Activated CD8-positive, alpha-beta T cell treated with anti-CD3 and anti-CD28 coated beads for 36 hours (primary cell): ENCODE measurements at regions not wholly inside any gene's neighbourhood (a gene's known extent, or its start where the extent isn't known, plus 50 kb on each side); places are given as distances from the start of the nearest gene placed in this dataset.

Experiments used
- ATAC-seq: fragments of 200-7000 bp; cut with Tn5 transposase; one replicate; pipeline ENCODE4 v1.10.0; 2021; ENCODE audit warnings: mild to moderate bottlenecking, moderate library complexity
- CTCF ChIA-PET: fragments of 350-600 bp; sonication (Branson Sonifier 250); formaldehyde crosslinking; loops from one replicate; lab custom pipeline; 2021; ENCODE audit warnings: antibody characterized with exemption; lab: Charles Lee
- POLR2A ChIA-PET: fragments of 350-600 bp; sonication (Branson Sonifier 250); formaldehyde crosslinking; loops from one replicate; lab custom pipeline; 2021; ENCODE audit warnings: antibody characterized with exemption; lab: Charles Lee
- DNase-seq: peaks from one replicate; pipeline ENCODE4 v3.0.0-alpha.2; 2020
- H3K27ac Mint-ChIP-seq: one replicate; pipeline ENCODE4 v1.8.0; 2021; ENCODE audit warnings: mild to moderate bottlenecking, mixed read lengths
- H3K27me3 Mint-ChIP-seq: one replicate; pipeline ENCODE4 v1.8.0; 2021; ENCODE audit warnings: mixed read lengths
- H3K36me3 Mint-ChIP-seq: one replicate; pipeline ENCODE4 v1.8.0; 2021; ENCODE audit warnings: low read depth, mixed read lengths
- H3K4me1 Mint-ChIP-seq: one replicate; pipeline ENCODE4 v1.8.0; 2021; ENCODE audit warnings: low read depth, mixed read lengths
- H3K4me3 Mint-ChIP-seq: one replicate; pipeline ENCODE4 v1.8.0; 2021; ENCODE audit warnings: mild to moderate bottlenecking, moderate library complexity, mixed read lengths
- H3K9me3 Mint-ChIP-seq: one replicate; pipeline ENCODE4 v1.8.0; 2021; ENCODE audit warnings: mixed read lengths
- intact Hi-C: fragments of 100-400 bp; cut with micrococcal nuclease; formaldehyde crosslinking; loops from one replicate; pipeline ENCODE4 v1.10.0; 2022
- TF ChIP-seq, protein P1 (sequence below): fragments of 200-600 bp; IDR thresholded peaks from one replicate; pipeline ENCODE4 v1.8.0; 2022; ENCODE audit warnings: antibody characterized with exemption, mild to moderate bottlenecking

GRCh38 chr5:145178641-145179523, 656.3 kb downstream of the PRELID2 start:
- DNase-seq (no peak), ATAC-seq (no peak)
- Mint-ChIP-seq H3K27ac (no peak overlapping the region), H3K36me3 (no peaks in the 10 kb centered on the region), H3K4me1 (no peaks in the 10 kb centered on the region), H3K4me3 (no peak overlapping the region), H3K9me3 (peaks cover 3% of the 10 kb centered on the region), H3K27me3 (no peaks in the 10 kb centered on the region)
- intact Hi-C loops = no loop called here
- CTCF ChIA-PET = no interaction called here
- TF ChIP-seq, protein P1, sequence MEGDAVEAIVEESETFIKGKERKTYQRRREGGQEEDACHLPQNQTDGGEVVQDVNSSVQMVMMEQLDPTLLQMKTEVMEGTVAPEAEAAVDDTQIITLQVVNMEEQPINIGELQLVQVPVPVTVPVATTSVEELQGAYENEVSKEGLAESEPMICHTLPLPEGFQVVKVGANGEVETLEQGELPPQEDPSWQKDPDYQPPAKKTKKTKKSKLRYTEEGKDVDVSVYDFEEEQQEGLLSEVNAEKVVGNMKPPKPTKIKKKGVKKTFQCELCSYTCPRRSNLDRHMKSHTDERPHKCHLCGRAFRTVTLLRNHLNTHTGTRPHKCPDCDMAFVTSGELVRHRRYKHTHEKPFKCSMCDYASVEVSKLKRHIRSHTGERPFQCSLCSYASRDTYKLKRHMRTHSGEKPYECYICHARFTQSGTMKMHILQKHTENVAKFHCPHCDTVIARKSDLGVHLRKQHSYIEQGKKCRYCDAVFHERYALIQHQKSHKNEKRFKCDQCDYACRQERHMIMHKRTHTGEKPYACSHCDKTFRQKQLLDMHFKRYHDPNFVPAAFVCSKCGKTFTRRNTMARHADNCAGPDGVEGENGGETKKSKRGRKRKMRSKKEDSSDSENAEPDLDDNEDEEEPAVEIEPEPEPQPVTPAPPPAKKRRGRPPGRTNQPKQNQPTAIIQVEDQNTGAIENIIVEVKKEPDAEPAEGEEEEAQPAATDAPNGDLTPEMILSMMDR = no peak
- POLR2A ChIA-PET = no interaction called here

GRCh38 chr5:145176041-145176440, 659.1 kb downstream of the PRELID2 start:
- no peaks in the 10 kb centered on the region for H3K36me3 Mint-ChIP-seq
- CTCF ChIA-PET = no interaction called here

DNA sequence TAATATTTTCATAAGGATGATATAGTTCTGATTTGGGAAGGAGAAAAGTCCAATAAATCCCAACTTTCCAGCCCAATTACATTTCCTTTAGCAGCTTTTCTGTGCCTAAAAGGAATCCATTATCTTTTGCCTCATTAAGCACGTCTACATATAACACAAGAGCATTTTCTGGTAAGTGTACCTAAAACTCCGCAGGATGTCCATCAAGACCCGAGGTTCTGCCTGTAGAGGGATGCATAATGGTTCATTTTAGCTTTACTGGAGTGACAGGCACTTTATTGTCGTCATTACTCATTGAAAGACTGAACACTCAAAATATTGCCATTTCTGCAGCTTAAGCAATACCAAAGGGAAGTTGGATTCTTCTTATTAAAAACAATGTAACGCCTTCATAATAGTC, 669.0 kb downstream of the PRELID2 start:
- TF ChIP-seq, protein P1 = no peak
- Mint-ChIP-seq H3K9me3 (no peaks in the 10 kb centered on the region), H3K4me1 (no peaks in the 10 kb centered on the region), H3K36me3 (no peaks in the 10 kb centered on the region), H3K4me3 (no peak overlapping the region), H3K27ac (no peak overlapping the region), H3K27me3 (no peaks in the 10 kb centered on the region)
- no peak for ATAC-seq
- CTCF ChIA-PET = no interaction called here
- DNase-seq = no peak
- intact Hi-C loops = no loop called here
- POLR2A ChIA-PET = no interaction called here

More at GRCh38 chr5:145176041-145176440, 659.1 kb downstream of the PRELID2 start:
- H3K4me3 Mint-ChIP-seq = no peak overlapping the region
- no peak overlapping the region for H3K27ac Mint-ChIP-seq
- H3K27me3 Mint-ChIP-seq = no peaks in the 10 kb centered on the region
- intact Hi-C loops = no loop called here
- TF ChIP-seq, protein P1 = no peak
- DNase-seq (no peak), ATAC-seq (no peak)
- H3K9me3 Mint-ChIP-seq = peaks cover 2% of the 10 kb centered on the region
- H3K4me1 Mint-ChIP-seq = no peaks in the 10 kb centered on the region
- POLR2A ChIA-PET = no interaction called here

- ChIA-PET POLR2A (no interaction called here), CTCF (no interaction called here)
- H3K4me1 Mint-ChIP-seq = no peaks in the 10 kb centered on the region
- intact Hi-C loops = no loop called here
- H3K9me3 Mint-ChIP-seq = no peaks in the 10 kb centered on the region
- no peak overlapping the region for H3K4me3 Mint-ChIP-seq
- no peaks in the 10 kb centered on the region for H3K36me3 Mint-ChIP-seq
- TF ChIP-seq, protein P1 = no peak
- no peaks in the 10 kb centered on the region for H3K27me3 Mint-ChIP-seq
- ATAC-seq (no peak), DNase-seq (no peak)
- H3K27ac Mint-ChIP-seq = no peak overlapping the region
Measured at GRCh38 chr5:145163876-145164275, 671.3 kb downstream of the PRELID2 start.

DNA sequence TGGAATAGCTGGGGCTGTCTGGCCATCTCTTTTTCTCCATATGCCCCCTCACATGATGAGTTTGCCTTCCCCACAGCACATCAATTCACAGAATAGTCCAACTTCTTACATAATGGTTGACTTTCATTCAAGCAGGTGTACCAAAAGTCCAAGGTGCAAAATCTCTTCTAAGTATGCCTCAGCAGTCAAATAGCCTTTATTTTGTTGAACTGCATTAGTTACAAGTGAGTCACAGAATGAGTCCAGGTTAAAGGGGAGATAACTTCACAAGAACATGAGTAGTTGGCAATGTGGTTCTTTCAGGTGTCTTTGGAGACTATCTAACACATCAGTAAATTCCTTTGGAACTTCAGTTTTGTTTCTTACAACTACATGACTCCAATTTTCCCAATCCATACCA, 672.5 kb downstream of the PRELID2 start:
- POLR2A ChIA-PET = no interaction called here
- Mint-ChIP-seq H3K4me1 (no peaks in the 10 kb centered on the region), H3K27ac (no peak overlapping the region), H3K27me3 (no peaks in the 10 kb centered on the region), H3K9me3 (no peaks in the 10 kb centered on the region), H3K36me3 (no peaks in the 10 kb centered on the region), H3K4me3 (no peak overlapping the region)
- ATAC-seq (no peak), DNase-seq (no peak)
- CTCF ChIA-PET = interaction anchor here (1.3 kb wide), 1 partner anchor 24 kb away, joined by 3 read pairs; no protein-coding TSS in a partner anchor
- intact Hi-C loops = no loop called here
- TF ChIP-seq, protein P1 = no peak
